DND-41 (cell line): ENCODE measurements at regions not wholly inside any gene's neighbourhood (a gene's known extent, or its start where the extent isn't known, plus 50 kb on each side); places are given as distances from the start of the nearest gene placed in this dataset.

ENCODE experiments used
- CTCF ChIP-seq: IDR thresholded peaks from 2 replicates; pipeline ENCODE4 v1.5.1; 2012; ENCODE audit warnings: borderline replicate concordance, low read length, moderate library complexity, mild to moderate bottlenecking; ENCODE audit not compliant: poor library complexity, severe bottlenecking; ENCODE audit errors: extremely low read depth
- EZH2 ChIP-seq: IDR thresholded peaks from 3 replicates; pipeline ENCODE4 v1.6.1; 2012; ENCODE audit warnings: borderline replicate concordance, low read depth, mild to moderate bottlenecking, moderate library complexity, low read length, inconsistent platforms; ENCODE audit not compliant: severe bottlenecking

DNA sequence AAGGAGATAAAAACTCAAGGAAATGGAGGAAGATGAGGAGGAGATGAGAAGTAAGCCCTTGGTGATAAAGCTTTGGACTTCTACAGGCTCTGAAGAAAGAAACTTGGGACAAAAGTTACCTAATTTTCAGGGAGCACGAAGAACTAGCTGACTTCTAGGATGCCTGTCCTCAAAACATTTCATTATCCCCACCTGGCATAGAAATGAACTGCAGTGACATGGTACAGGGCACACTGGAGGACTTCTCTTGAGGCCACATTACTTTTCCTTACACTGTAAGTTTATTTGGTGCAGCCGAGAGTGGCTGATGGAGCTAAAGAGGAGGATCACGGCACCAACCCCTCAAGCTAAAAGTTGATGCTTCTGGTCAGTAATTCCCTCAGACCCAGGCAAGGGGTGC, 269.5 kb upstream of the MSX2 start:
- TF ChIP-seq CTCF: no peak
- no peak for TF ChIP-seq EZH2
